HK-2 (cell line): ENCODE measurements at regions not wholly inside any gene's neighbourhood (a gene's known extent, or its start where the extent isn't known, plus 50 kb on each side); places are given as distances from the start of the nearest gene placed in this dataset.
A peak's percentile ranks its signal among the peaks of the same experiment; 100 is the strongest.
"Not testable (repeated sequence)": the region's sequence is repeated elsewhere in the genome, so short reads cannot be mapped to it uniquely, and the experiment has no call there.

Experiments
- DNase-seq: peaks from one replicate; pipeline ENCODE4 v3.0.0-alpha.2; 2018; ENCODE audit not compliant: unreplicated experiment

DNA sequence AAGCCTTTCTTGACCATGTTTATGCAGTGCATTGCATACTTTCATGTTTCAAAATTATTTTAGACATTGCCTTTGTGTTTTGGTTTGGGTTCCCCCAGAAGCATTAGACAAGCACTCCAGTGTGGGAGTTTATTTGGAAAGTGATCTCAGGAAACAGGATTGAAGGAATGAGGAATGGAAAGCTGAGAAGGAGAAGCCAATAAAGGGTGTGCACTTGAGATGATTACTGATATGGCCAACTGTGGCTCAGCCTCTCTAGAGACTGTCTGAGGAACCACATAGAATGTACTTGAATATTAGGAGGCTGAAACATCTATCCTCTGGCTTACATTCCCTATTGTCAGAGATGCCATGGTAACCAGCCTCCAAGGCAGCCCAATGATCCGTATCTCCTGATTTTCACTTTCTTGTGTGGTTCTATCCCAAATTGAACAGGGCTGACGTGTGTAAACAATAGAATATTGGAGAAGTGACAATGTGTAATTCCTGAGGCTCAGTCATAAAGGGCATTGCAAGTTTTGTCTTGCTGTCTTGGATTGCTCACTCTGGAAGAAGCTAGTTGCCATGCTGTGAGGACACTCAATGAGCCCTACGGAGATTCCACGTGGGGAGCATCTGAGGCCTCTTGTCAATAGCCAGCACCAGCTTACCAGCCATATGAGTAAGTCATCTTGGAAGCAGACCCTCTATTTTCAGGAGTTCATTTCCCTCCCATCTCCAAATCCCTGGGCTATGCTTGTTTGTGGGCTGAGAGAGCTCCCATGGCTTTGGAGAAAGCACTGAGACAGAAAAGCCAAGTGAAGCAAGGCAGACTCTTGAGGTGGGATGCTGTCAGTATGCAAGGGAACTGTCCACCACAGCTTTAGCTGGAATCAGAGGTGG, 84.7 kb downstream of the SCN11A start:
- no peak for DNase-seq

DNA sequence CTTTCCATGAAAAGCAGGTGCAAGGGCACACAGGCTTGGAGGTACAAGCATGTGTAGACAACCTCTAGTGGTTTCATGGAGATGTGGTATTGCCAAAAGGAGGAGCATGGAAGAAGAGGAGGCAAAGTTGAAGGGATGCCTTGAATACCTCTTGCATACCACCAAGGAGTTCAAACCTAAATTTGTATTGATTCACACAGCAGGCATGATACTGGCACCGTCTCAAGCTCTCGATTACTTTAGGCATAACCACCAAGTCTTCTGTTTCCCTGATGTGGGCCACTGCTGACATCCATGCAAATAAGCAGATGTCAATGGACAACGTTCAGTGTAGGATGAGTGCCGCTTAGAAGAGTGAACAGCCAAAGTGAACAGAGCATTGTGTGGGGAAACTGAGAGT, 87.1 kb downstream of the SCN11A start:
- no peak for DNase-seq

- DNase-seq = no peak
Measured at GRCh38 chr3:38964204-38964603, 87.5 kb downstream of the SCN11A start.

DNA sequence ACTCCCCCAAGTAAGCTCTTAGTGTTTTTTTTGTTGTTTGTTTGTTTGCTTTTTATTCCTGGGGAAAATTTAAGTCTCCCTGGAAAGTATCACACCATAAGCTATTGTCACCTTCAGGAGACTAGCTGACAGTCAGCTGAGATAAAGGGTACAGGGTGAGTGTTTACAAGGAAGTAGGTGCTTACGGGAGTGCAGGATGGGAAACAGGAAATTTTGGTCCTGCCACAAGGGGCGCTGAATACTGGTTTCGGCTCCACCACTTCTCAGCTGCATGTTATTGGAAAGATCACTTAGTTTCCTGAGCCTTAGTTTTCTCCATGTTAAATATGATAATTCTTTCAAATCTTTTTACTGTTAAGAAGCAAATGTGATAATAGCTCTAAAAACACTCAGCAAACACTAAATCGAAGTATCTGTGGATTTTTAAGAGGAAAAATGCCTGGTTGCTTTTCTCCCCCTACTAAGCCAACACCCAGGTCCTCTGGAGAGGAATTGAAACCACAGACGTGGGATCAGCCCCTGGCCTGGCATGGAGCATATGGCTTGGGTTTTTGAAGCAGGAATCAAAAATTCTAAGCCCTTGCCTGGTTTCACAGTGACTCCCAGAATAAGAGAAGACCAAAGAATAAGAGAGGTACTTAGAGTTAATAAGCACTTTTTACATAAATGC, 90.7 kb downstream of the SCN11A start:
- DNase-seq = peak; percentile 10

- DNase-seq = no peak
Measured at GRCh38 chr3:38960042-38960622, 91.6 kb downstream of the SCN11A start.

DNA sequence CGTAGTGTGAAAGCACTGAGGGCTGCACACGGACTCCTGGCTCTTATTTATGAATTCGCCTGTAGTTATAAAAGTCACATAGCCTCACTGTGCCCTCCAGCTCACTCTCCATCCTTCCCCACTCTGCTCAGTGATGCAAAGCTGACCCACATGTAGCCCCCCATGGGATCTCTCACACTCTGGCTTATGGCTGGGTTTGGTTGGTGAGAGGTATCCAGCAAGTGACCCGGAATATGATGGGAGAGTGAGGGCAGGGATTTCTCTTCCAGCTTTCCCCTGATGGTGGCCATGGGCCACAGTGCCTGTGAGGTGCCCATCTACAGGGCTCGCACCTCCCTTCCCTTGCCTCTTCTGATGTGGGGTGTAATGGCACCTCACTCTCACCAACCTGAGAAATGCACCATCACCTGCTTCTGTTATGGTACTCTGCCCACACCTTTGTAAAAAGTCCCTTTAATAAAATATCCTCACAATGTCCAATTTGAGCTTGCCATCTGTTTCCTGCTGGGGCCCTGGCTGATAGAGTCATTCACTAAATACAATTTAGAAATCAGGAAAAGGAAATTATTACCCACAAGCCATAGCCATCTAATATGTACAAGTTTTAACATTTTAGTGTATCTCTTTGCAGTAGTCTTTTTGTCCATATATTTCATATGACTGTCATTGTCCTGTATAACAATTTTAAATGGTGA, 93.6 kb downstream of the SCN11A start:
- DNase-seq = no peak

- no peak for DNase-seq
Measured at GRCh38 chr3:38957296-38957695, 94.4 kb downstream of the SCN11A start.

- no peak for DNase-seq
Measured at GRCh38 chr3:38952721-38953120, 99.0 kb downstream of the SCN11A start.

GRCh38 chr3:38951167-38951566, 100.6 kb downstream of the SCN11A start:
- DNase-seq = not testable (repeated sequence)

DNA sequence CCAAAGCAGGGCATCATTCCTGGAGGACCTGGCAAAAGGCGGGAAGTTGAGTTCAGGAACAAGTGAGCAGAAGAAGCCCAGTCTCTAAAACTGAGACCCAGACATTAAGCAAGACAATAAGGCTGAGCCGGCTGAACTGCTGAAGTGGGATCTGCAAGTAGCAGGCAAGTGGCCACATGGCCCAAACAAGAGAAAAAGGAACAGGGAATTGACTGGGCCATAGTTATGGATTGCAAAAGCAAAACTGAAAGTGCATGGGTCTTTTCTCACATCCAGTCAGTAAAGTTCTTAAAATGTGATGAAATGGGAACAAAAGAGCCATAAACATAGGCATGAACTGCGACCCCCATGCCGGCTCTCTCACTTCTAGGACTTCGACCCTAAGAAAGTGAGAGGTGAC, 101.2 kb downstream of the SCN11A start:
- DNase-seq = no peak

GRCh38 chr3:38949994-38950393, 101.8 kb downstream of the SCN11A start:
- DNase-seq = no peak

DNA sequence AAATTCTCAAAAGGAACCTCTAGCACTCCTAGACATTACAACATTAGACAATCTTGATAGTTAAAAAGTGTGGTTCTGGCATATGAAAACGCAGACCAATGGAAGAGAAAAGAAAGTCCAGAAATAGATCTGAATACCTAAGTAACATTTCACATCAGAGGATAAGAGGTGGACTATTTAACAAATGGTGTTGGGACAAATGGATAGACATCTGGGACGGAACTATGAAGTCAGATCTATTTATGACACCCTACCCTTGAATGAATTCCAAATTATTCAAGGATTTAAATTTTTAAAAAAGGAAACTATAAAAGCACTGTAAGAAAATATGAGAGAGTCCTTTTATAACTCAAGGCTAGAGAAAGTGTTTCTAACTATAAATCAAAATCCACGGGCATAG, 111.3 kb downstream of the SCN11A start:
- no peak for DNase-seq

- DNase-seq = no peak
Measured at GRCh38 chr3:38925351-38925750, 109.3 kb upstream of the SCN10A start.

DNA sequence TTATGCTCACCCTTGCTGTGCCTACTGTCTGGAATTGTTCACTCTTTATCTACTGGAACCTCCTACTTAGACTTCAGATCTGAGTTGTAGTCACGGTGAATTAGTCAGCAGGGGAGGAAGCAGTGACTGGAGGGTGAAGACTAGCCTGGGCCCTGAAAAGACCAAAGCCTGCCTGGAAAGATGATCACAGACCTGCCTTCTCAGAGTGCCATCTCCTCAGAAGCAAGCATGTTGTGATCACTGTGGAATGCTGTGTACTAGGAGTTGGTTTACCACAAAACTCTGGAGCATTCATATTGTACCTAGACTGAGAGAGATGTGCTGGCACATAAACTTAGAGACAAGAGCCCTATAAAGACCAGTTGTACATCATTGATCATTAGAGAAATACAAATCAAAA, 100.7 kb upstream of the SCN10A start:
- DNase-seq = no peak

DNA sequence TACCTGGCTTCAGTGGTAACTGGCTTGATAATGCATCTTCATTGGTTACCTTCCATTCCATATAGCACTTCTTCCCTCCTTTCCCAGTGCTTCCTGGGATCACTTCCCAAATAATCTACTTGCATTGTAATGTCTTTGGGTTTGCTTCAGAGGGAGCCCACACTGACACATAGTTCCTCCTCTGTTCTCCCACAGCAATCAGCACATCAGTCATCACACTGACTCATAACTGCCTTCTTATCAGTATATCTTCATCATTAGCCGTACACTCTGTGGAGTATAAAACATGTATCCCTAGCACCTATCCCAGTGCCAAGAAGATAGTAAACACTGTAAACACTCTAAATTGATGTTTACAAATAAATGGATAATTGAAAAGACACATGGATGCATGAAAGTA, 91.4 kb upstream of the SCN10A start:
- DNase-seq = no peak

- no peak for DNase-seq
Measured at GRCh38 chr3:38890426-38890825, 74.4 kb upstream of the SCN10A start.

DNA sequence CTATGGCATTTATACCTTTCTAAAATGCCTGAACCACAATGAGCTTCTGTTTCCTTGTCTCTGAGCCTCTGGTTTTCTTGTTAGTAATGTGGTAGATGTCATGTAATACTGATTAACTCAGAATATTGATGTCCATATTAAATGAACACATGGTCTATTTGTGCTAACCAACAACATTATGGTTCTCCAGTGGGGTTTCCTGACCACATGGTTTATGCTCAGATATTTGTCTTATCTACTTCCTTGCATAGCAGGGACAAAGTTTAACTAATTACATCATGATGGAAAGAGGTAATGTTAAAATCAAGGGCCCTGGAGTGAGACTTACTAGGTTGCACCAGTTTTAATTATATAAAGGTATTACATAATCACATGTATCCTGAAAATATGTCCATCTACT, 62.6 kb upstream of the SCN10A start:
- no peak for DNase-seq
